GM12878 (cell line): ENCODE measurements at regions not wholly inside any gene's neighbourhood (a gene's known extent, or its start where the extent isn't known, plus 50 kb on each side); places are given as distances from the start of the nearest gene placed in this dataset.

Experiments used
- ATAC-seq: fragments of 200-7000 bp; cut with Tn5 transposase; 3 replicates; pipeline ENCODE4 v1.9.1; 2020; ENCODE audit warnings: mild to moderate bottlenecking, moderate library complexity
- BruUV-seq: library from RNA; stranded (reverse); fragments of 400-500 nt; replicated peaks from 2 replicates; lab custom pipeline; 2021; lab: Mats Ljungman, UMichigan
- CTCF ChIA-PET: fragments of 300-600 bp; sonication (Branson Sonifier 250); formaldehyde crosslinking; extraction: SDS; loops from one replicate; lab custom pipeline; 2021; ENCODE audit warnings: inconsistent platforms; lab: Yijun Ruan, JAX
- POLR2A ChIA-PET: fragments of 350-600 bp; formaldehyde crosslinking; extraction: SDS; loops from one replicate; lab custom pipeline; 2021; ENCODE audit warnings: inconsistent platforms; lab: Charles Lee
- RAD21 ChIA-PET: fragments of 300-600 bp; sonication (Branson Sonifier 250); formaldehyde crosslinking; loops from one replicate; lab custom pipeline; 2023; ENCODE audit warnings: antibody characterized with exemption; ENCODE audit not compliant: unreplicated experiment; lab: Charles Lee
- SMC1A ChIA-PET: fragments of 300-600 bp; sonication (Branson Sonifier 250); formaldehyde crosslinking; loops from one replicate; lab custom pipeline; 2023; ENCODE audit not compliant: unreplicated experiment, uncharacterized antibody; lab: Charles Lee
- DNase-seq: peaks from one replicate; pipeline ENCODE4 v3.0.0-alpha.2; 2011; ENCODE audit warnings: low read depth, low spot score
- FAIRE-seq: peaks from 3 replicates; lab custom pipeline; 2011; peaks lifted over from hg19 to GRCh38; lab: Jason Lieb, UNC
- H2AFZ ChIP-seq: 2 replicates; pipeline ENCODE4 v1.6.0; 2011; ENCODE audit warnings: low read depth, low read length, control low read depth; ENCODE audit not compliant: control insufficient read depth
- H3K27ac ChIP-seq: 2 replicates; pipeline ENCODE4 v1.5.1; 2011; ENCODE audit warnings: control low read depth; ENCODE audit not compliant: control insufficient read depth, insufficient read depth
- H3K27me3 ChIP-seq, 2 experiments: replicated peaks in 1 of 2; 2 replicates each; pipeline versions ENCODE4 v1.6.0 to v1.6.1; 2011; ENCODE audit warnings: low read length in 1 of 2; ENCODE audit not compliant: control insufficient read depth in 2 of 2, insufficient read depth in 2 of 2
- H3K36me3 ChIP-seq, 2 experiments: 2 replicates each; pipeline ENCODE4 v1.5.1; 2011; ENCODE audit warnings: low read length in 1 of 2; ENCODE audit not compliant: control insufficient read depth in 2 of 2, insufficient read depth in 2 of 2
- H3K4me1 ChIP-seq: 2 replicates; pipeline ENCODE4 v1.6.1; 2011; ENCODE audit warnings: mild to moderate bottlenecking, low read length, moderate library complexity, mixed read lengths; ENCODE audit not compliant: control insufficient read depth, insufficient read depth
- H3K4me2 ChIP-seq: 2 replicates; pipeline ENCODE4 v1.6.0; 2011; ENCODE audit warnings: control low read depth; ENCODE audit not compliant: control insufficient read depth, insufficient read depth
- H3K4me3 ChIP-seq: fragments of 200-600 bp; sonication (generic); 2 replicates; pipeline ENCODE4 v1.5.1; 2016
- H3K79me2 ChIP-seq: 2 replicates; pipeline ENCODE4 v1.6.0; 2011; ENCODE audit warnings: low read length; ENCODE audit not compliant: control insufficient read depth, insufficient read depth
- H3K9ac ChIP-seq: 2 replicates; pipeline ENCODE4 v1.8.0; 2011; ENCODE audit warnings: low read length, control low read depth, mixed read lengths; ENCODE audit not compliant: control insufficient read depth, insufficient read depth
- H3K9me3 ChIP-seq: replicated peaks from 3 replicates; pipeline ENCODE4 v1.5.1; 2011; ENCODE audit warnings: mild to moderate bottlenecking, low read length; ENCODE audit not compliant: control insufficient read depth, insufficient read depth
- H4K20me1 ChIP-seq: 2 replicates; pipeline ENCODE4 v1.6.0; 2011; ENCODE audit not compliant: control insufficient read depth, insufficient read depth
- GABPA ChIP-seq: IDR thresholded peaks from 2 replicates; pipeline ENCODE4 v1.6.1; 2014; ENCODE audit warnings: antibody characterized with exemption, low read depth, mild to moderate bottlenecking, inconsistent platforms
- MLLT1 ChIP-seq: fragments of 450-650 bp; IDR thresholded peaks from 2 replicates; pipeline ENCODE4 v1.6.1; 2016; ENCODE audit warnings: mild to moderate bottlenecking
- NBN ChIP-seq: fragments of 450-650 bp; IDR thresholded peaks from 2 replicates; pipeline ENCODE4 v1.6.1; 2016
- NFIC ChIP-seq: IDR thresholded peaks from 2 replicates; pipeline ENCODE4 v1.6.1; 2012; ENCODE audit warnings: low read depth, mild to moderate bottlenecking, inconsistent platforms, low read length, moderate library complexity
- NR2F1 ChIP-seq: fragments of 450-650 bp; conservative IDR thresholded peaks from 2 replicates; pipeline ENCODE4 v1.6.1; 2017; ENCODE audit warnings: mild to moderate bottlenecking
- RBBP5 ChIP-seq: fragments of 200-600 bp; sonication (generic); conservative IDR thresholded peaks from 2 replicates; pipeline ENCODE4 v1.6.1; 2016
- WGBS: methylation state at CpG from one replicate; pipeline ENCODE4 v1.1.6; 2016; ENCODE audit warnings: low lambda C conversion rate; ENCODE audit not compliant: insufficient replicate concordance, insufficient coverage; ENCODE audit errors: missing lambda C conversion rate; 5-methylcytosine and 5-hydroxymethylcytosine counted together
- in situ Hi-C: fragments of 300-500 bp; cut with MboI; formaldehyde crosslinking; loops from 9 replicates; pipeline ENCODE4 v1.14.3; 2018; ENCODE audit warnings: mixed read lengths
- intact Hi-C: fragments of 100-400 bp; cut with micrococcal nuclease; formaldehyde crosslinking; loops from one replicate; pipeline ENCODE4 v1.14.2; 2022; ENCODE audit not compliant: unreplicated experiment

- no peak overlapping the region for H3K9ac ChIP-seq
- H3K9me3 ChIP-seq = no peaks in the 10 kb centered on the region
- SMC1A ChIA-PET = interaction anchor here (1.1 to 2.3 kb wide), 2 partner anchors 82 to 84 kb away, joined by 5 to 7 read pairs; no protein-coding TSS in a partner anchor
- no TSS peak for BruUV-seq
- FAIRE-seq = no peak
- H3K79me2 ChIP-seq = no peaks in the 10 kb centered on the region
- no peaks in the 10 kb centered on the region for H3K4me1 ChIP-seq
- intact Hi-C loops (no loop called here), in situ Hi-C loops (loop anchor here (5.0 to 10.0 kb wide), 2 partner anchors 71 to 144 kb away; no protein-coding TSS in a partner anchor)
- no peak overlapping the region for H2AFZ ChIP-seq
- TF ChIP-seq NR2F1 (no peak), RBBP5 (no peak), NBN (no peak), NFIC (no peak)
- no peak overlapping the region for H3K4me2 ChIP-seq
- peaks cover 2 to 7% of the 10 kb centered on the region in 2 experiments; a peak in 3 of 4 replicates for H3K27me3 ChIP-seq
- no peak for ATAC-seq
- WGBS = 7% methylated on average over 5 of the region's 5 CpGs
- no peaks in the 10 kb centered on the region for H4K20me1 ChIP-seq
- POLR2A ChIA-PET = no interaction called here
- CTCF ChIA-PET = interaction anchor here (0.6 to 6.3 kb wide), 6 partner anchors 13 to 248 kb away, joined by 3 to 52 read pairs (median 6); no protein-coding TSS in a partner anchor
- H3K4me3 ChIP-seq = no peak overlapping the region
- no peak for DNase-seq
- RAD21 ChIA-PET = no interaction called here
- H3K36me3 ChIP-seq = no peaks in the 10 kb centered on the region
- no peak overlapping the region for H3K27ac ChIP-seq
Observed at GRCh38 chr1:207968521-207969009, 57.6 kb upstream of the CD34 start.

GRCh38 chr1:207967703-207968102 lies 56.8 kb upstream of the CD34 start:
- ATAC-seq (no peak), FAIRE-seq (no peak), DNase-seq (no peak)
- peaks cover 4% of the 10 kb centered on the region; the same call in 1 of the 2 replicates for H3K4me1 ChIP-seq
- H3K4me2 ChIP-seq = no peak overlapping the region
- H3K27me3 ChIP-seq = peaks cover 2 to 3% of the 10 kb centered on the region in 2 experiments; a peak in 3 of 4 replicates
- H3K27ac ChIP-seq = no peak overlapping the region
- H3K36me3 ChIP-seq = no peaks in the 10 kb centered on the region
- TF ChIP-seq MLLT1 (no peak), GABPA (no peak)
- in situ Hi-C loops = loop anchor here (5.0 to 10.0 kb wide), 2 partner anchors 70 to 143 kb away; no protein-coding TSS in a partner anchor
- no peaks in the 10 kb centered on the region for H4K20me1 ChIP-seq
- CTCF ChIA-PET = interaction anchor here (0.6 to 6.3 kb wide), 3 partner anchors 70 to 248 kb away, joined by 3 to 52 read pairs (median 25); no protein-coding TSS in a partner anchor
- SMC1A ChIA-PET = interaction anchor here (1.0 kb wide), 1 partner anchor 80 kb away, joined by 5 read pairs; no protein-coding TSS in a partner anchor
- no peaks in the 10 kb centered on the region for H3K79me2 ChIP-seq
- H2AFZ ChIP-seq = no peak overlapping the region
- H3K9me3 ChIP-seq = no peaks in the 10 kb centered on the region
- no peak overlapping the region for H3K9ac ChIP-seq
- POLR2A ChIA-PET = no interaction called here
- BruUV-seq = no TSS peak
- no peak overlapping the region for H3K4me3 ChIP-seq
- intact Hi-C loops = no loop called here
- RAD21 ChIA-PET = no interaction called here
- 25% methylated on average over 2 of the region's 2 CpGs for WGBS
